Erythroblast (primary cell): ENCODE measurements at regions not wholly inside any gene's neighbourhood (a gene's known extent, or its start where the extent isn't known, plus 50 kb on each side); places are given as distances from the start of the nearest gene placed in this dataset.

ENCODE experiments used
- DNase-seq, 2 experiments: peaks; one replicate each; lab custom pipeline; 2025; lab: John Stamatoyannopoulos, UW
- GATA1 ChIP-seq: IDR thresholded peaks from 2 replicates; pipeline ENCODE4 v1.6.1; 2011; ENCODE audit warnings: low read depth, mild to moderate bottlenecking, control low read depth, low read length, moderate library complexity
- POLR2A ChIP-seq: IDR thresholded peaks from 2 replicates; pipeline ENCODE4 v1.6.1; 2011; ENCODE audit warnings: mild to moderate bottlenecking, low read length

DNA sequence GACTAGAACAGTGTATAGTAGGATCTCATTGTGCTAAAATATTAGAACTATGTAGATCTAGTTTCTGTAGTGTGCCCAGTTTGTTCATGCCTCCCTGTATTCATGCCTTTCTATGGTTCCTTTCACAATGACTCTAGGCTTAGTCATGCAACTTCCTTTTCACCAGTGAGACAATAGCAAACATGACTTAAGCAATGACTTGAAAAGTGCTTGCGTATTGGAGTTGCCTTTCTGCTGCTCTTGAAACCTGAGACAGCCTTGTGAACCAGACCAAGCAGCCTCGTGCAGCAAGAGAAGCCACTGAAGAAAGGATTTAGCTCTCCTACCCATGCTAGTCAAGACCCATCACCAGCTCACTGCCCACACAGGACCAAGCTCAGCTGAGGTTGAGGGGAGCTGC, 294.5 kb upstream of the TAS2R1 start:
- TF ChIP-seq GATA1 (no peak), POLR2A (no peak)
- no peak for DNase-seq

DNA sequence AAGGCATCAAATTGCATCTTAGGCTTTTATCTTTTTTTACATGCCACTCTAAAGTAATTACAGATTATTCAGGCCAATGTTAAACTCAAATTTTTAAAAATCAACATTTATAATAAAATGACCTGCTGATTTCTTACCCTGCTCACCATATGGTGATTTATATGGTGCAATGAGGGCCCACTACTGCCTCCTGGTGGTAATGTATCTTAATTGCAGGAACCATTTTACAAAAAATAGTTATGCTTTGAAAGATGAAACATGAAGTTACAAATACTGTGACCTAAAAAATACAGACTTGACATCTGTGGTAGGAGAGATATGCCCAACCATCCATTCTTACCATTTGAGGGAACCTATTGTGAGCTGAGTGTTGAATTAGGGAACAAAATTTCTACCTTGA, 292.6 kb upstream of the TAS2R1 start:
- TF ChIP-seq POLR2A = no peak
- no peak for TF ChIP-seq GATA1
- peak; percentile 15 to 48 for DNase-seq

DNA sequence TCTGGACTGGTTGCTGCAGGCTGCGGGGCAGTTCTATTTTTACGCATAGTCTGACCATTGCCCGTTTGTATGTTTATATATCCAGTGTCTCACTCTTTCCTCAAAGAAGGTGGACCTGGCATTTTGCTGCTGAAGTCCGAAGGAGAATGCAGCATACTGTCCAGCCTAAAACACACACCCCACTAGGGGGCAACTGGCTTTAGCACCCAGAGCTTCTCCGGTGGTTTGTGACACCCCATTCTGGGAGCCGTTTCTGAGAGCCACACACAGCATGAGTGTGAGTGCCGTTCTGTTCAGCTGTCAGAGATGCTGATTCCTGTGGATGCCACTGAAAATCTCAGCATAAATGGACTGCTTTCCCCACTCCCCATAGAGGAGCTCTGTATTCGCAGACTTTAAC, 290.5 kb upstream of the TAS2R1 start:
- no peak for DNase-seq
- TF ChIP-seq POLR2A (no peak), GATA1 (no peak)

DNA sequence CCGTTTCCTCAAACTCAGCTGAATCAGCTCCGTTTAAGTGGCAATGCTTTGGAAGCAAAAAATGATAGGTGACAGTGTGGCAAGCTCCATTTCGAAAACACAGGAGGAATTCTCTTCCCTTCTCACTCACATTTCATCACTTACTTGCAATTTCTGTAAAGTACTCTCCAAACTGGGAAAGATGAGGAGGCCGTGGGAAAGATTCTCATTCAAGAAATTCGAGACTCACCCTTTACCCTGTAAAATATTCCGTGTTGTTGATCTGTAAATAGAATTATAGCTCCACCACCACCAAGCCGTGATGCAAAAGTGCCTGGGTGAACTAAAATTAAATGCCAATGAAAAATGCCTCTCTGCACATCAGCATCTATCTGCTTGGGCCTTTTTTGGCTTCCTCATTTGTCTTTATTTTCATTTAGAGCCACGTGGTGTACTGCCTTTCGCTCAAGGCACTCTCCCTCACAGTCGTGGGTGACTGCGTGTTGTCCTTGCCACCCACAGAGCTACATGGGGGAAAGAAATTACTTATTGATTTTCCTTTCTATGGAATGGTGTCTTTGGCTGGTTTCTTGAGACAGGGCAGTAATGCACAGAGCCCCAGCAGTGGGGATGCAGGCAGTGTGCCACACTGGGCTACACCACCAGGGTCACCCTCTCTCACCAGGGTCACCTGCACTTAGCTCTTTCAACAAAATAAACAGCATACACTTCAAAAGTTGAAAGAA, 289.3 kb upstream of the TAS2R1 start:
- no peak for TF ChIP-seq POLR2A
- TF ChIP-seq GATA1 = no peak
- no peak for DNase-seq

DNA sequence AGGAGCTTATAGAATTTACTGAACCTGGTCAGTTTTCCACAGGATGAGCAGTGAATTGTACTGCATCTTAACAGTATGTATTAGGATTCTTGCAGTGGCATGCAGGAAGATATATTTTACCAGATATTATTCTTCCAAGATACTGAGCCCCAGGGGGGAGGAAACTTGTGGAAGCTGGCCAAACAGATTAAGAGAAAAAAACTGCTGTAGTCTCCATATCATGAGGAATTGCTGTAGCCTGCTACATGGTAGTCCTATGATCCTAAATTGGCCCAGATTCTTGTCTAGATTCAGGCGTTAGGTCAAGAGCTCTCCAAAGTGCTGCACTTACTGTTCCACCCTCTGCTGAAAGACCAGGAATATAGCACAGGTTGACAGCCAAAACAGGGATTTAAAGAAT, 275.5 kb upstream of the TAS2R1 start:
- no peak for DNase-seq
- TF ChIP-seq GATA1 = no peak
- no peak for TF ChIP-seq POLR2A

DNA sequence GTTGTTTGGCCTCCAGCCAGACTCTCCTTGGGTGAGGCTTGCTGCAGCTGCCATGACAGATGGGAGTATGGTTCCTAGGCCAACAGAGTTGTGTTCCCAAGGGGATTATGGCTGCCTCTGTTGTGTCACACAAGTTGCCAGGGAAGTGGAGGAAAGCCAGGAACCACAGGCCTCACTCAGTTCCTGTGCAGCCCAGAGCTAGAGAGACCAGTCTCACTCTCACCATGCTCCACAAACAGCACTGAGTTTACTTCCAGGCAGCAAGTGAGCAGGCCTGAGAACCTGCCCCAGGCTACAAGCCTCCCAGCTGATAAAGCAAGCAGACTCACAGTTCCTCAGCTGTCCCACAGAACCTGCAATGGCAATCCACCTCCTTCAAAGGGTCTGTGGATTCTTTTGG, 273.6 kb upstream of the TAS2R1 start:
- no peak for DNase-seq

DNA sequence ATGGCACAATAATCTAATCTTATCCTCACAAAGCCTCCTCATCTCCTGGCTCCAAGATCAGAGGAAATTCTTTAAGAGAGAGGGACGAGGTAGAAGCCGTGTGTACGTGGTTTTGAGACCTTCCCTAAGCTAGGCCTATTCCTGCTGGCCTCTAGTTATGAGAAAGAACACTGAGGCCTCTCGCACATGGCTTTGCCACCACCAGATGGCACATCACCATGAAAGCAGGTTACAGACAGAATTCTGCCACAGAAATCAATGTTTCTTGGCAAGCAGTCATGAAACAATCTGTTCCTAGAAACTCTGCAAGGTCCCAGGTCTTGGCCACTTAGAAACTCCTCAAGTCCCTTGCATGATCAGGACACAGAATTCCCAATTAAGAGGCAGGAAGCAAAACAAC, 268.2 kb upstream of the TAS2R1 start:
- TF ChIP-seq GATA1 (no peak), POLR2A (no peak)
- peak in 1 of 2 experiments; percentile 3 for DNase-seq

More for the DNA sequence above, 273.6 kb upstream of the TAS2R1 start:
- TF ChIP-seq POLR2A (no peak), GATA1 (no peak)

DNA sequence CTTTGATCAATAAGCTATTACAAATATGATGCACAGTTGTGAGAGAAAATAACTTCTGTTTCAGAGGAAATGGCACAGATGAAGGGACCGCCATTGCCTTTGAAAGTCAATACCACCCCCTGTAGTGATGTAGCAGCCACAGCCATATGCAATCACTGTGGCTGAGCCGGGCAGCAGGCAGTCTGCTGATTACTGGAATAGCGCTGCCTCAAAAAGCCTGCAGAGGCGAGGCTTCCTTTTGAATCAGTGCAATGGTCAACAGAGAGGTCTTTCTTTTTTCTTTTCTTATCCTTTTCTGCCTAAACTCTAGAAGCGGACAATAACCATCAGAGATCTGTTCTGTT, 265.1 kb upstream of the TAS2R1 start:
- DNase-seq = no peak
- no peak for TF ChIP-seq POLR2A
- TF ChIP-seq GATA1 = no peak

DNA sequence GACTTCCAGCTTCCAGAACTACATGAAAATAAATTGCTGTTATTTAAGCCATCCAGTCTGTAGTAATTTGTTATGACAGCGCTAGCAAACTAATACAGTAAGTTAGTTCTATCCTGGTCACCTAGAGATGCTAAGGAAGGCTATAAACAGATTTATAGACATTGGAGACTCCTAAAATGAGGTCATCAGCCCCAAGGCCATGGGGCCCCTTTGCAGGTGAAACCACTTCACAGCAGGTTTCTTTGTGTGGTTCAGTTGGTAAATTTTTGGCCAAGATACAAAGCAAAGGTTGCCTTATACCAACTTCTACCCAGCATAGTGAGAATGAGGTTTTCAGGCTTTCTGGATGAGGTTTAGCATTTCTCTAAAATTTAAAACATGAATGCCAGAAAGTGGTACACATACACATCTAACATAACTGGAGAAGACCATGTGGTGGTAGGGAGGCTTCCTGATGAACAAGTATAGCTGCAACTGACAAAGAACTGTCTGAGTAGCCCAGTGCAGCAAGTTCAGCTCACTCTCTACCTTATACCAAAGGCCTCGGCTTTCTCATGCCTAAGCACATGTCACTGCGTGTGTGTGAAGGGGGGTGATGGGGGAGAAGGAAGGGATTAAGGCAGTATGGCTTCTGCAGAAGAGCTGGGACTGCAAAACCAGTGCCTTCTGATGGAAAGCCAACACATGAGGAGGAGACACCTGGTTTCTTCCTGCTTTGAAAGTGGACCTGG, 264.6 kb upstream of the TAS2R1 start:
- TF ChIP-seq GATA1 (no peak), POLR2A (no peak)
- DNase-seq = no peak

DNA sequence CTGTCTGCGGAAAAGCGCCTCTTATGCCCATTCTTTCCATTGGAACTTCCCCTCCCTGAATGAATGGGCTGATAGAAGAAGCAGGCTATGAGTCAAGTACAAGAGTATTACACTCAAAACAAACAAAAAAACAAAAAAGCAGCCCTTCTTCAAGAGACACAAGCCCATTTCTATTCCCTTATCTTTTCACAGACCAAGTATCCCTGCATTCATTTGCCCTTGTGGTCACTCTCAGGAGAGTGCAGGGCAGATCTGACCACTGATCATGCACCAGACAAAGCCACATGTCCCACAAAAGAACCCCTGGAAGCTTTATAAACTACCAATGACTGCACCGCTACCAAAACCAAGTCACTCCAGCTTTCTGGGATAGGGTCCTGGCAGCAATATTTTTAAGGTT, 262.5 kb upstream of the TAS2R1 start:
- DNase-seq = no peak
- no peak for TF ChIP-seq POLR2A
- no peak for TF ChIP-seq GATA1

DNA sequence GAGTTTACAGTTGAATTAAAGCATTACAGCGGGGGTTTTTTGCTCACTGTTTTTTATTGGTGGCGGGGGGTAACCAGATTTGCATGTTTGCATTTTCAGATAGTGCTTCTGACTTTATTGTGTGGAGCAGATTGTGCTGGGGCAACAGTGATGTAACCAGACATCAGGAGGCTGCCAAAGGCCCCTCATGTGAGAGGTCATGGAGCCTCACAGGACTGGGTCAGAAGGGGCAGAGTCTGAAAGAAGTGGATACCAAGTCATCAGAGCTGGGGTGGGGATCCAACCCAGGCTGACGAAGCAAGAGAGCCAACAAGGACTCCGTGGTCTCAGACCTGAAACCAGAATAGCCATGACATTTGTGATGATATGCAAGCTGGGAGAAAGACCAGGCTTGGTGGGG, 259.4 kb upstream of the TAS2R1 start:
- TF ChIP-seq GATA1 = no peak
- TF ChIP-seq POLR2A = no peak
- no peak for DNase-seq

DNA sequence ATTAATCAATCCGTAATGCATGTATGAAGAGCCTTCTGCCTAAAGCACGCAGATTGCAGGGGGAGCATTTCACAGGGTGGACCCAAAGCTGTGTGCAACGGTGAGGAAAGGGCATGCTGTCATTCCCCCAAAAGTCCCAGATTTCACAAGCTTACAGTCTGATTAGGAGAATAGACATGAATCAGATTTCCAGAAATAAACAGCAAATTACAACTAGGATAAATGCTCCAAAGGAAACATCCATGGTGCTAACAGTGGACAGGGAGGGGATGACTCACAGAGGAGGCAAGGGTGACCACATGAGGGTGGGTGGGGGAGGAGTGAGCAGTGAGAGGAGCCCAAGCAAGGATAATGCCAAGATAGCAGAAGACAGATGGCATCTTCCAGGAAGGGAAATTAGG, 258.4 kb upstream of the TAS2R1 start:
- no peak for DNase-seq

DNA sequence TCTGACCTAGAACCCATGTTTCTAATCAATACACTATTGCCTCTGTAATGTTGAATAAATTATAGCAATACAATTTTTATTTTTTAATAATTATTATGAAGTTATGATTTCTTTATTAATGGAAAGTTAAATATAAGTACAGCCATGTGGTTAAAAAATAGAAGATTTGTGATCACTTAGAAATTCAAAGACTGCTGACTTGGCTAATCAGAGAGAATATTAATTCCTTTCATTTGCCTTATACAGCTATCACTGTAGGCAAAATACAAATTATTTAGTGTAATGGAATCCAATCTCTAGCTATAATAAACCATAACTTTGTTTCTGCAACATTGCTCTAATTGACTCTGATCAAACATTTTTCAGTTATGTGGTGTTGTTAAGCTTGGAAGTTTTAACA, 255.0 kb upstream of the TAS2R1 start:
- DNase-seq = no peak
- TF ChIP-seq GATA1 = no peak
- no peak for TF ChIP-seq POLR2A

More for the DNA sequence above, 258.4 kb upstream of the TAS2R1 start:
- no peak for TF ChIP-seq GATA1
- TF ChIP-seq POLR2A = no peak

DNA sequence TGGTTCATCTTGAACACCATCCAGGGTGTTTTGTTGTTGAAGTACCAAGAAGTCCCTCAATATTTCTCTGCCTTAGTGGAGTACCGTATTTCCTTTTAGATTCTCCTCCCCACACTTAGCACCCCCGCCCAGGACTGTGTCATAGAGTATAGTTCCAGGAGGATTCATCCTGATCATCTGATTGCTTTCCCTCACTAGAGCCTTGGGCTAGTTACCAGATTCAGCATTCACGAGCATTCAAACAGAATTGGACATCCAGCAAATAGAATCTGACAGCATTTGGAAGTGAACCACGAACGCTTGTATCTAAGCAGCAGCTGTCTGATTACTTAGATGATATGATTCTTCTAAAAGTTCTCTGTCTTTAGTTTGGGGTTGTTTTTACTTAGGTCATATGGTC, 248.1 kb upstream of the TAS2R1 start:
- TF ChIP-seq POLR2A (no peak), GATA1 (no peak)
- DNase-seq = no peak

DNA sequence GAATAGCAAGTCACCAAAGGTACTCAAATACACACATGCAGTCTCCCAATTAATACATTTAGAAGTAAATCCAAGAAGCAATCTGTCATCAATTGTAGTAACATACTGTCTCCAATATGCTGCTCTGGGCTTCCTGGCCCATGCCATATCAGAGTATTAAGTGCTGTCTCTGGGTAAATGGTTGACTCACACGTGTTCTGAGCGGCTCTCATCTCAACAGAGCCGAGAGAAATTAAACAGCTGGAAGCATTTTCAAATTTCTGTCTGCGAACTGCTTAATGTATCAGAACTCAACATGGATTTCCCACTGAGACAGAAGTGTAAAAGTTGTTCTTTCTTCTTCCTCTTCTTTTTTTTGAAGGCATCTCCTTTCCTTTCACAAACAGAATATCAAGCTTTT, 247.3 kb upstream of the TAS2R1 start:
- no peak for DNase-seq
- no peak for TF ChIP-seq POLR2A
- no peak for TF ChIP-seq GATA1

DNA sequence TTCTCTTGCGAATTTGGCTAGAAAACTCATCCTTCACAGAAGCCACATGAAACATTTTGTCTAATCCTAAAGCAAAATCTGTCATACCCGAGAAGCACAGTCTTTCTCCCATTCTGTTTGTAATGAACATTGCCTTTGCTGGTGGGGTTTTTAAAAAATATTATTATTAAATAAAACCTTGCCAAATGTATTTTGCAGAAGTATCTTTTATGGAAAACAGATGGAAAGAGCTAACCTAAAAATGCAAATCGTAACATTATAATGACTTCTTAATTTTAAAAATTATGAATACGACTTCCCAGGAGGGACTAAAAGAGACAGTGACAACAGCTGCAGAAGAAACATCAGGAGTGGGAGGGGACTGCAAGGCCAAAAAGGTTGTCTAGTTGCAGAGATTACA, 246.3 kb upstream of the TAS2R1 start:
- no peak for DNase-seq
- no peak for TF ChIP-seq POLR2A
- TF ChIP-seq GATA1 = no peak
